Subcutaneous abdominal adipose tissue (tissue), 5 donors: ENCODE measurements at regions not wholly inside any gene's neighbourhood (a gene's known extent, or its start where the extent isn't known, plus 50 kb on each side); places are given as distances from the start of the nearest gene placed in this dataset.

ENCODE experiments used
- H3K27ac ChIP-seq: one replicate; pipeline ENCODE4 v1.7.0; 2013; ENCODE audit warnings: low read depth, mild to moderate bottlenecking, inconsistent platforms, low read length, moderate library complexity
- H3K27me3 ChIP-seq, 5 donors: one replicate each; pipeline ENCODE4 v1.7.0; 2013; ENCODE audit warnings: low read length in 5 of 5, inconsistent platforms in 1 of 5; ENCODE audit not compliant: control insufficient read depth in 5 of 5, insufficient read depth in 4 of 5
- H3K36me3 ChIP-seq, 5 donors: one replicate each; pipeline ENCODE4 v1.7.0; 2013; ENCODE audit warnings: low read length in 5 of 5; ENCODE audit not compliant: control insufficient read depth in 5 of 5, insufficient read depth in 5 of 5
- H3K4me1 ChIP-seq, 5 donors: one replicate each; pipeline ENCODE4 v1.7.0; 2013; ENCODE audit warnings: low read length in 5 of 5, mild to moderate bottlenecking in 3 of 5, moderate library complexity in 1 of 5; ENCODE audit not compliant: control insufficient read depth in 5 of 5, insufficient read depth in 5 of 5
- H3K4me3 ChIP-seq, 5 donors: one replicate each; pipeline ENCODE4 v1.7.0; 2013; ENCODE audit warnings: low read length in 5 of 5, low read depth in 1 of 5
- H3K9ac ChIP-seq, 5 donors: one replicate each; pipeline ENCODE4 v1.7.0; 2013; ENCODE audit warnings: low read length in 5 of 5, mild to moderate bottlenecking in 4 of 5, moderate library complexity in 3 of 5
- H3K9me3 ChIP-seq, 5 donors: one replicate each; pipeline ENCODE4 v1.7.0; 2013; ENCODE audit warnings: low read length in 5 of 5; ENCODE audit not compliant: control insufficient read depth in 5 of 5
- donor health status: healthy.
- donor health status: healthy.
- donor health status: healthy.
- donor health status: healthy.
- donor health status: healthy.

- no peak overlapping the region for H3K9ac ChIP-seq
- no peak overlapping the region for H3K4me3 ChIP-seq
- no peaks in the 10 kb centered on the region for H3K4me1 ChIP-seq
Observed at GRCh38 chr1:62951428-62951827, 167.5 kb downstream of the ATG4C start.

GRCh38 chr1:62952596-62952995, 168.7 kb downstream of the ATG4C start:
- Histone ChIP-seq H3K27ac (no peak overlapping the region), H3K9ac (no peak overlapping the region), H3K27me3 (peaks cover 0 to 9% (median 3%) of the 10 kb centered on the region in 5 donors), H3K4me1 (no peaks in the 10 kb centered on the region), H3K4me3 (no peak overlapping the region), H3K9me3 (no peaks in the 10 kb centered on the region), H3K36me3 (no peaks in the 10 kb centered on the region)

More at GRCh38 chr1:62951428-62951827, 167.5 kb downstream of the ATG4C start:
- peaks cover 0 to 9% (median 3%) of the 10 kb centered on the region in 5 donors for H3K27me3 ChIP-seq
- no peaks in the 10 kb centered on the region for H3K9me3 ChIP-seq
- no peak overlapping the region for H3K27ac ChIP-seq
- H3K36me3 ChIP-seq = no peaks in the 10 kb centered on the region

DNA sequence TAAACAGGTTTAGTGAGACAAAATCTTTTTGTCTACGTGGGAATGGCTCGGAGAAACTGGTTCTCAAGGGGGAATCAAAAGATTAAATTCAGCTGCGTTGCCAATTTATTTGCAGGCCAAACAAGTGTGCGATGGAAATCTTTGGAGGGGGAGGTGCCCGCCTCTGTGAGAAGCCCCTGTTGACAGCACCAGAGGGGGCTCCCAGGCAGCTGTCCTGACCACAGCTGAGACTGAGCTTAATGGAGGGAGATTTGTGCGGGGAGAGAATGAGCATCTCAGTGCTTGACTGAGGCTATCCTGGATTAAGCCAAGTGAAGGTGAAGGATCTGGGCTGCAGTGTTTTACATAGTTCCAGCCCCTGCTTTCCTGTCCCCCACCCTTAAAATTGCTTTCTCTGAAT, 169.7 kb downstream of the ATG4C start:
- Histone ChIP-seq H3K4me1 (no peaks in the 10 kb centered on the region), H3K9ac (no peak overlapping the region), H3K4me3 (no peak overlapping the region), H3K36me3 (no peaks in the 10 kb centered on the region), H3K9me3 (no peaks in the 10 kb centered on the region), H3K27ac (no peak overlapping the region), H3K27me3 (peaks cover 0 to 9% (median 3%) of the 10 kb centered on the region in 5 donors)

DNA sequence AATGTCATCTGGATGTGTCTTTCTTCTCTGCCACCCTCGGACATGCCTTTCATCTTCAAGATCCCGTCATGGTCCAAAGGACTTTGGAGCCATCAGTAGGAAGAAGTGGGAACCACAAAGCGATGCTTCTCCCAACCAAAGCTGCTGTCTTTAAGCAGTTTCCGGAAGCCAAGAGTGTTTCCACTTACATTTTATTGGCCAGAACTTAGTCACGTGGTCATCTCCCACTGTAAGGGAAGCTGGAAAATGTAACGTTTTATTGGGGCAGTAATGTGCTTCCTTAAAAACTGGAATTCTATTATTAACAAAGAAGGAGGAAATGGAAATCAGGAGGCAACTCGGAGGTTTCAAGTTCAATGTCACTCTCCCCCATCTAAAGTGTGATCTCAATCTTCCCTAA, 170.8 kb downstream of the ATG4C start:
- no peaks in the 10 kb centered on the region for H3K36me3 ChIP-seq
- no peak overlapping the region for H3K27ac ChIP-seq
- H3K9me3 ChIP-seq = no peaks in the 10 kb centered on the region
- H3K4me3 ChIP-seq = no peak overlapping the region
- peaks cover 0 to 9% (median 3%) of the 10 kb centered on the region in 5 donors for H3K27me3 ChIP-seq
- H3K9ac ChIP-seq = no peak overlapping the region
- no peaks in the 10 kb centered on the region for H3K4me1 ChIP-seq

GRCh38 chr1:62955666-62956065, 171.7 kb downstream of the ATG4C start:
- no peak overlapping the region for H3K4me3 ChIP-seq
- no peaks in the 10 kb centered on the region for H3K9me3 ChIP-seq
- no peak overlapping the region for H3K9ac ChIP-seq
- no peak overlapping the region for H3K27ac ChIP-seq
- peaks cover 0 to 9% (median 3%) of the 10 kb centered on the region in 5 donors for H3K27me3 ChIP-seq
- no peaks in the 10 kb centered on the region for H3K36me3 ChIP-seq
- no peaks in the 10 kb centered on the region for H3K4me1 ChIP-seq

GRCh38 chr1:62962014-62962812, 178.3 kb downstream of the ATG4C start:
- no peak overlapping the region for H3K27ac ChIP-seq
- H3K27me3 ChIP-seq = peaks cover 0 to 3% (median 3%) of the 10 kb centered on the region in 5 donors
- no peak overlapping the region for H3K9ac ChIP-seq
- no peak overlapping the region for H3K4me3 ChIP-seq
- no peaks in the 10 kb centered on the region for H3K36me3 ChIP-seq
- no peaks in the 10 kb centered on the region for H3K9me3 ChIP-seq
- H3K4me1 ChIP-seq = peaks cover 0 to 4% (median 0%) of the 10 kb centered on the region in 5 donors

DNA sequence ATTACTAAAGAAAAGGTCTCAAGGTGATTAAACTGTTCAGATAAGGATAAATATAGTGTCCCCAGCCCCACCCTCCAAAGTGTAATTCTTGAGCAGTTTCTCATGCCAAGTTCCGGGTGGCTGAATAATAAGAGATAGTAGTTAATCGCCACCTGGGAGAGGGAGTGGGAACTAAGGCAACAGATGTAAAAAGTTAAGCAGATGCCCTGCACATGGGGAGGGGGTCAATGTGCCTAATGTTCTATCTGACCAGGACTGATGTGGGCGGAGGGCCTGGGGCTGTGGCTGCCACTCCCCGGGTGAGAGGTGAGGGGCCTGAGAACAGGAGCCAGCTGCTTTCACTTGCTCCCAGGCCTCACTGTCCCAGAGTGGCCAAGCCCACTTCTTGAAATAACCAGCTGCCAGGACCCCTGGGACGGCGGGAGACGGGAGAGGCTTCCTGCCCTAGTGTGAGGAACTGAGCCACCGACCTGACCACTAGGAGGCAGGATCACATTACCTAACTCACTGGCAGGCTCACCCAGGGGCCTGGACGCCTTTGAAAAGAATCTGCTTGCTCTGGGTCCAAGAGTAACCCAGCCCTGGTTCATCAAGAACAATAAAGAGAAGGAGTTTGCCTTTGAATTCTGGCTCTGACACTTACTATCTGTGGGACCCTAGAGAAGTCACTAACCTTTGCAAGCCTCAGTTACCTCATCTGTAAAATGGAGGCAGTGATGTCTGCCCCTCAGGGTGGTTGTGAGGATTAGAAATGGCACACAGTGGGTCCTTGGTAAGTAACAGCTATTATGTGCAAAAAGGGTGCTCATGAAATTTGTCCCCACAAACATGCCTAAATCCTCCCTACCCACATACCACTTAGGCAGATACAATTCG, 179.2 kb downstream of the ATG4C start:
- no peak overlapping the region for H3K9ac ChIP-seq
- H3K4me1 ChIP-seq = peaks cover 0 to 4% (median 0%) of the 10 kb centered on the region in 5 donors
- H3K36me3 ChIP-seq = no peaks in the 10 kb centered on the region
- peaks cover 0 to 7% (median 3%) of the 10 kb centered on the region in 5 donors for H3K27me3 ChIP-seq
- H3K9me3 ChIP-seq = no peaks in the 10 kb centered on the region
- no peak overlapping the region for H3K27ac ChIP-seq
- no peak overlapping the region for H3K4me3 ChIP-seq

- peaks cover 0 to 4% (median 0%) of the 10 kb centered on the region in 5 donors for H3K4me1 ChIP-seq
- no peak overlapping the region for H3K4me3 ChIP-seq
- no peaks in the 10 kb centered on the region for H3K9me3 ChIP-seq
- no peak overlapping the region for H3K27ac ChIP-seq
- peaks cover 0 to 7% (median 3%) of the 10 kb centered on the region in 5 donors for H3K27me3 ChIP-seq
- no peaks in the 10 kb centered on the region for H3K36me3 ChIP-seq
- H3K9ac ChIP-seq = no peak overlapping the region
Observed at GRCh38 chr1:62964141-62964540, 180.2 kb downstream of the ATG4C start.

DNA sequence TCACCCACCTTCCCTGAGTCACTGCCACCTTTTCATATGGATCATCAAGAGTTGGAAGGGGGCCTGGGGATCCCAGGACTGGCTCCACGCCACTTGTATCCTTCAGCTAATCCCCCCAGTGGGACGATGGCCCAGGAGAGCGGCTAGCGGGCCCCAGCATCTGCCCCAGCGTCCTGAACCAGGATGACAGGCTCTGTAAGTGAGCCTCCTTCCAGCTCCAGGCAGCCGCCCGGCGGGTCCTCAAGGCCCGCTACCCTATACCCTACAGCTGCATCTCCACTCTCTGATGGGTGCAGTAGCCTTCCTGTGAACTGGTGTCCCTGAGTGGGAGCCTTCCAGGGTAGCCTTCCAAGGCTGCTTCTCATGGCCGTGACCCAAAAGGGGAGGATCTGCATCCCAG, 183.1 kb downstream of the ATG4C start:
- peaks cover 0 to 4% (median 0%) of the 10 kb centered on the region in 5 donors for H3K4me1 ChIP-seq
- peaks cover 0 to 7% (median 3%) of the 10 kb centered on the region in 5 donors for H3K27me3 ChIP-seq
- no peak overlapping the region for H3K4me3 ChIP-seq
- no peaks in the 10 kb centered on the region for H3K9me3 ChIP-seq
- no peaks in the 10 kb centered on the region for H3K36me3 ChIP-seq
- H3K9ac ChIP-seq = no peak overlapping the region
- H3K27ac ChIP-seq = no peak overlapping the region

GRCh38 chr1:62977366-62977765, 193.4 kb downstream of the ATG4C start:
- H3K9me3 ChIP-seq = no peaks in the 10 kb centered on the region
- H3K36me3 ChIP-seq = no peaks in the 10 kb centered on the region
- no peak overlapping the region for H3K9ac ChIP-seq
- H3K4me1 ChIP-seq = no peaks in the 10 kb centered on the region
- no peak overlapping the region for H3K4me3 ChIP-seq
- no peak overlapping the region for H3K27ac ChIP-seq
- peaks cover 0 to 2% (median 0%) of the 10 kb centered on the region in 5 donors for H3K27me3 ChIP-seq
